Fibroblast of skin of left quadriceps (primary cell): ENCODE measurements at regions not wholly inside any gene's neighbourhood (a gene's known extent, or its start where the extent isn't known, plus 50 kb on each side); places are given as distances from the start of the nearest gene placed in this dataset.
"Not testable (repeated sequence)": the region's sequence is repeated elsewhere in the genome, so short reads cannot be mapped to it uniquely, and the experiment has no call there.

ENCODE experiments used
- DNase-seq, 2 experiments: peaks; one replicate each; pipeline ENCODE4 v3.0.0-alpha.2; 2013; ENCODE audit warnings: low read depth in 2 of 2

DNA sequence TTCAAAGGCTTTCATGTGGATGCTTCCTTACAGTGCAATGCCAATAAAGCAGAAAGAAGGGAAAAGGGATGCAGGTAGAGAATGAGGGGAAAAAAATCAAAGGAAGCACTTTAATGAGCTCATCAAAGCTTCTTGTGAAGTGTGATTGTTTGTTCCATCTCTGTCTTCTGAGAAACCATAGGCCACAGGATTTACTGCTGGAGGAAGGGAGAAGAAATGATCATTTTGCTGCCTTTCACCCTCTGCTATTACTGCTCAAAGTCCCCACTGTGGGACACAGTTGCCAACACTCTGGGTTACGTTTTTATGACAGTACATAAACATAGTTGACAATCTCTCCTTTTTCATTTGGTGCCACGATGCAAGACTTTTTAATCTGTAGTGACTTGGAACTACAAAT is 558.0 kb upstream of the TECRL start:
- no peak for DNase-seq

DNA sequence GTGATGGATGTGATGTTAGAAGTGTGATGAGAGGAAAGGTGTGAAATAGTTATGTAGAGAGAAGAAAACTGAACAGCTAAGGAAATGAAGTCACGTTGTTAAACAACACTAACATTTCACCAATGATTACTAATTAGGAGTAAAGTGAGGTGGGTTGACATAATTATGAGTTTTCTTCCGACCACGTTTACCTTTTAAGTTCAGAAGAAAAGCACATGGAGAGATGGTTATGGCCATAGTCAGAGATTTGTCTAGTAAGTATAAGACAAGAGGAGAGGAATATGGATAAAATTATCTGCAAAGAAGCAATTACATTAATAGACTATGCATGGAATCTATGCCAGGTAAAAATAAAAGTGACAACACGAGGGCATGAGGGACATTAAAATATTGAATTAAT is 551.3 kb upstream of the TECRL start:
- DNase-seq, result no peak

DNA sequence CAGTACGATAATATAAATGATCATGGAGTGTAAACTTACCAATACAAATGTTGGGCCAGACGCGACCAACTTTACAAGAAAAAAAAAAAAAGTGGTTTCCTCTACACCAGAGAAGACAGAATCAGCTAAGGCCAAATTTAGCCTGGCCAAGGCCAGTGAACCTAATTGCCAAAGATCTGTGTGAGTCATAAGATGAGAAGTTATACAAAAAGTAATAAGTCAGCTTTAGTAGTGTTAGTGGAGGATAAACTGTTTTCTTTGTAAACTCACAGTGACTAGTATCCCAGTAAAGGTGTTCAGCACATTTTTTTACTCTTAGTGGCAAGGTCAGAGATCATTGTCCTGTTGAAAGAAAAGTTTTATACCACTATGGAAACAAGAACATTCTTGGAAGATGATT is 531.4 kb upstream of the TECRL start:
- no peak for DNase-seq

DNA sequence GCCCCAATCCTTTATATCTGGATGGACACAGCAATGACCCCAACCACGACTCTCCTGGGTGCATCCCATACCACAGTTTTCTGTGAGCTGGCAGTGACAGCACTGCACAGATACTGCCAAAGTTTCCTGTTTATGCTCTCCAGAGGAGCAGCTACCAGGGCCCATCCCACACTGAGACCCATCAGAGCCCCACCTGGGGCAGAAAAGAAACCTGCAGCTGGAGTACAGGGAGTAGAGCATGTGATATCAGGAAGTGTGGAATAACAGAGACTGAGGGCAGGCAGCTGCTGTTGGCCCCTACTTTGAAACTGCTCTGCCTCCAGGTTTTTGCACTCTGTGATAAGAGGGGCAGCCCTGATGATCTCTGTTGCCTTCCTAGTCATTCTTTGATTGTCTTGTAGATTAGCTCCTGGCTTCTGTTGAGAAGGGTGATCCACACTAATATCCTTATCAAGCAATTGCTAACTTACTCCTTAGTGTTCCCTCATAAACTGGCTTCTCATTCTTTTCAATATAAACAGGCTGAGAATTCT is 526.3 kb upstream of the TECRL start:
- DNase-seq, result no peak

DNA sequence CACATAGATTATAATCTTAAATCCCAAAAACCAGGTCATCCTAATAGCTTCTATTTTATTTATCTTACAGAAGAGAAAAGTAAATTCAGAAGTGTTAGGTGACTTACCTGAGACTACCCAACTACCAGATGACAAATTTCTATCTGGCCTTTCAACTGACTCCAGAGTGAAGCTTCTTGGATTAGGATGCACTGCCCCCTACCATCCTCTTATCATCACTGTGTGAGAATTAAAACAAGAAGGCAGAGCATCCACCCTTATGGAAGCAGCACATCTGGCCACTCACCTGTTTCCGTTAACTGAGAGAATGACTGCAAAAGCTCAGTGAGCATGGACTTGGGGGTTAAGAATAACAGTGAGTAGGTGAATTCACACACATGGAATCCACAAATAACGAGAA is 502.6 kb upstream of the TECRL start:
- DNase-seq, result no peak

DNA sequence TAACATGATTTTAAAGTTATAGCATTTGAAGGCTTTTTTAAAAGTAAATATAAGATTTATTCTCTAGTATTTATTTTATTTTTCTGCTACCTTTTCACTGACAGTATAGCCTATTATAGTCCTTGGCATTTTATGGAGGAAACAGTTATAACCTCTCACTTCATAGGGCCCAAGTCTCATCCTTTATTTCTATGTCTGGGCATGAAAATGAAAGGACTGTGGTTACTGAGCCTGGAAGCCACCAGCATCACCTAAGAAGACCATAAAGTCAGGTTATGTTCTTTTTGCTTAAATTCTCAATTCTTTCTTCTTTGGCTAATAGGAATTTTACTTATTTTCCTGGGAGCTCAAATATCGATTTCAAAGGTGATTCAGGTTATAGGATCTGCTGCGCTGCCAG is 494.7 kb upstream of the TECRL start:
- DNase-seq, result no peak

DNA sequence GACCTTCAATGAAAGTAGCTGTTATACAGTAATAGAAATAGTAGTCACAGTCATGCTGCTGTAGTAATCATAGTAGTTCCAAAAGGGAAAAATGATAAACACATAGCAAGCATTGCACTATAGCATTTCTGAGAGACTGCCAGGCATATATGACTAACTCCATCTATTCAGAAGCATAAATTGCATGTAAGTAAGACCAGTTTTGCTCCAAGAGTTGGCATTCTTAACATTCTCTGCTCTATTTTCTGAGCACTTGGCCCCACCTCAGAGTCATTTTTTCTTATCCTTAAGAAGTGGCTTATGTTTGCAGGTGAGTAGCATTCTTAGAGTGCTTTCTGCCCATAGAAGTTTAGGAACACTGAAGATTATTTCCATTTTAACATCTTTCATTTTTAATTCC is 490.3 kb upstream of the TECRL start:
- no peak for DNase-seq

DNA sequence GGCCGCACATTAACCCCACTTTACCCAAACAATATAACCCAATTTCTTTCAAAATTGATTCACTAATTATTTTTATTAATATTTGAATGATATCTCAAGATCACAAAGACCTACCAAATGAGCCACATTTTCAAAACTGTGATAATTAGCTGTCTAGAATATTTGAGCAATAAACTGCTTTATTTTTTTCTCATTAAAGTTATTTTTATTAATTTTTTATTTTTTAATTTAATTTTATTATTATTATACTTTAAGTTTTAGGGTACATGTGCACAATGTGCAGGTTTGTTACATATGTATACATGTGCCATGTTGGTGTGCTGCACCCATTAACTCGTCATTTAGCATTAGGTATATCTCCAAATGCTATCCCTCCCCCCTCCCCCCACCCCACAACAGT is 489.8 kb upstream of the TECRL start:
- not testable (repeated sequence) for DNase-seq

DNA sequence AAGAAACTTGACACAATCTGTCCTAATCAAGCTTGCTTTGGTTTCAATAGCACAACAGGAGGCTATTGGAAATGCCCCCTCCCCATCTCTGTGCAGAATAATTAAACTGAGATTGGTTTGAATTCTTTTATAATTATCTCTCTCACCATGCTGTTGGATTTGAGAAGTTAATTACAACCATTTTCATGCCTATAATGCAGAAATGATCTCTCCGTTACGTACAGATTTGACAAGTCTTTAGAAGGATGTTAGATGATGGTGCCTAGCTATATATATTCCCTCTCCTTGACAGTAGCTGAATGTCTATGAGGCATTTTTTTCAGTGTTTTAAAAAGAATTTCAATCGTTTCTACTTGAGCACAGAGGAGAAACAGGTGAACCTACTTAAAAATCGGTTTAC is 488.4 kb upstream of the TECRL start:
- DNase-seq, result no peak

DNA sequence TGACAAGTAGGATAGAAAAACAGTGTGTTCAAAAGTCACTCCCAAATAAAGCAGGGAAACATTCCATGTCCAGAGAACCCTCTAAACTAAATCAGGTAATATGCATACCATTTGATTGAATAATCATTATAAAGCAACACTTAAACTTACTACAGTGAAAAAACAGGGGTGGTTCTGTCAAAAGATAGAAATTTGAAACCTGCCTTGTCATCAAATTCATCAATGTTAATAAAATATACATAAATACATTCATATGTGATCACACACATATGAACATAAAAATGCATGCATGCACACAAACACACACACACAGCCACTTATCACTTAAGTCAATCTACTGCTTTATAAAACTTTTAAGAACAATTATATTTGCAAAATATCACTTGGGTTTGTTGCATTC is 485.8 kb upstream of the TECRL start:
- DNase-seq, result no peak

DNA sequence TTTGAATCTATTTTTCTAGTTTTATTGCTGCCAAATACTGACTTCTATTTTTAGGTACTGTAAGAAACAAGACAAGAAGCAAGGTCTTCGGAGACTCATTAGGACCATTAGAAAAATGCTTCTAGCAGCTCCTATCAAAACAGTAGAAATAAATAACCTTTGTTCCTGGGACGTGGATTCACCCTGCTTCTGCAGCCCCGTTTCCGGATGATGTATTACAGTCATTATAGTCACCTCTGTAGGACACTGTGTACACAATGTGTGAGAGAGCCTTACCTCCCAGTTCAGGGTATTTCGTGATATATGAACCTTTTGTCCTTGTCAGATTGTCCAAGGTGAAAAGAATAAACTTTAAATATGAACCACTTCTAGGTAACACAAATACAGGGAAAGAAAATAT is 484.0 kb upstream of the TECRL start:
- DNase-seq, result no peak

DNA sequence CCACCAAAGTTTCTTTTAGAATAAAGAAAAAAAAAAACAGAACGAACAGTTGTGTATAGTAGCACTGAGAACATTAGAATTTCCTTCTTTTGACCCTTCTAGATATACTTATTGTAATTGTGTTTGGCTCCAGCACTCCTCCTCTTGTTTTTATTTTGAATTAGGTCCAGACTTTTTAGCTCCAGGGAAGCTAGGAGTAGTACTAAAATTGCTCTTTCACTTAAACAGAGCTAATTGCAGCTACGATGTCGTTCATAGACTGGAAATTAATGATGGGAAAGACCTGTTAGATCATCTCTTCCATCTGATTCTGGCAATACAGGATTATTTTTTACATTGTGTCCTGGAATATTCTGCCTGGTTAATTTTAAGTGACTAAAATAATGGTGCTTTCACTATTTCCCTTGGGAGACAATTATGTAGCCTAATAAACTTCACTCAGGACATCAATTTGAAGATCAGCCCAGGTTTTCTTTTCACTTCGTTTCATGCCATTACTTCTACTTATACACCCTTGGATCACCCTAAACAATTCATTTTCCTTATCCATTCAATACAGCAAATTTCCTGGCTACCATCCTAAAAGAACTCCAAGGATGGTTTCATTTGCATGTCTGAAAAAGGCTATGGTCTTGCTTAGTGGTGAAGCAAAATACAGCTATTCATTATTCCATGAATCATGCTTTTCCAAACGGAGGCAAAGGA is 480.8 kb upstream of the TECRL start:
- no peak for DNase-seq

DNA sequence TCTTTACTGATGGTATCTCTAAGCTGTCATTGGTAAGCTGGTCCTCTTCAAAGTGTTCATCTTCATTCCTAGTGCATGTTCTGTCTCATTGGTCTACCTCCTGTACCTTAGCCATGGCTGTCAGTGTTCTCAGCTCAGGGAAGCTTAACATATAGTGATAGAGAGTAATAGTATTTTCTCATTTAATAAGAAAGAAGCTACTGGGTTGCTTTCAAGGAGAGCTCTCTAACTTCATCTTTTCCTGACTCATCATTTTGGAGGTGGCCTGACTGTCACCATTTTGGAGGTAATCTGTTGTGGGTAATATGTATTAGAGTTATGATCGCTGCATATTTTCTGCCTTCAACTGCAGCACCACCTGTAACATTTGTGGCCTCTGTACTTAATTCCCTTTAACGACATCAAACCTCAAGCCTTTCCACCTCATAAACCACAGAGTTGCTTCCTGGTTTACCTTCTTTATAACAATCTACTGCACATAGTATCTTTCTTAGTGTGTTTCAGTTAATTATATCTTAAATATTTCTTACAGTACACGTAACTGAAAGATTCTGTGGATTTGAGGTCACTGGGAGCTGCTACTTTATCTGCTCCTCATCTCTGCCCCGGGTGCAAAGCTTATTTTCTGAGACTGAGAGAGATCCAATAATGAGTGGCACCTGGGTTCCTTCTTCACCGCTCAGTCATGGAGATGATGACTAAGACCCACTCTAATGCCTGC is 474.0 kb upstream of the TECRL start:
- DNase-seq, result no peak

DNA sequence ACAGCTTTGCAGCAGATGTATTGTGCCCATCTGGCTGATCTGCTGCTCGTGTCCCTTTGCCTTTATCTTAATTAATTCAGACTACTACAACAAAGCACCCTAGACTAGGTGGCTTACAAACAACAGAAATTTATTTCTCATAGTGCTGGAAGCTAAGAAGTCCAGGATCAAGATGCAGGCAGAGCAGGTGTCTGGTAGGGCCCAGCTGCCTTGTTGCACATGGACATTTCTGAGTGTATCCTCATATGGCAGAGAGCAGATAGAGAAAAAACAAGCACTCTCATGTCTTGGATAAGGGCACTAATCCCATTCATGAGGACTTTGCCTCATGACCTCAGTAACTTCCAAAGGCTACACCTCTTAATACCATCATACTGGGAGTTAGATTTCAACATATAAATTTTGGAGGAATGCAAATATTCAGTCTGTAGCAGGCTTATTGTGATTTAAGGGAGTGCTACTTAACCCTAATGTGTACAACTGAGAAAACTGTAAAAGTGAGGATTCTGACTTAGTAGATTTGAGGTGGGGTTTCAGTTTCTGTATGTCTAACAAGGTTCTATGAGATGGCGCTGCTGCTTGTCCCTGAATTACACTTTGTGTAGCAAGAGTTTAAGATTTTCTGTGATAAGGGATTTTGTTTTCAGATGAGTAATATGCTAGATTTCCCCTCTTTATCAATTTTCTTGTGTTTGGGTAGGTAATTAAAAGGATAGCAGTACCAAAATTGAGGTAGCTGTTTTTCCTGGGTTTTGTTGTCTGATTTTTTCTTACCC is 473.2 kb upstream of the TECRL start:
- DNase-seq, result no peak

DNA sequence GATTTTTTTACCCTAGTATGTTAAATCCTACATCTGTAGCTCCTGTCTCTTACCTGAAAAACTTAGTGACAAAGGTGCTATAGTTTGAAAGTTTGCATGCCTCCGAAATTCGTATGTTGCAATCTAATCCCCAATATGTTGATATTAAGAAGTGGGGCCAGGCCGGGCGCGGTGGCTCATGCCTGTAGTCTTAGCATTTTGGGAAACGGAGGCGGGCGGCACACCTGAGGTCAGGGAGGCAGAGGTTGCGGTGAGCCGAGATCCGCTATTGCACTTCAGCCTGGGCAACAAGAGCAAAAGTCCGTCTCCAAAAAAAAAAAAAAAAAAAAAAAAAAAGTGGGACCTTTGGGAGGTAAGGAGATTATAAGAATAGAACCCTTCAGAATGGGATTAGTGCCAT is 471.3 kb upstream of the TECRL start:
- no peak for DNase-seq

DNA sequence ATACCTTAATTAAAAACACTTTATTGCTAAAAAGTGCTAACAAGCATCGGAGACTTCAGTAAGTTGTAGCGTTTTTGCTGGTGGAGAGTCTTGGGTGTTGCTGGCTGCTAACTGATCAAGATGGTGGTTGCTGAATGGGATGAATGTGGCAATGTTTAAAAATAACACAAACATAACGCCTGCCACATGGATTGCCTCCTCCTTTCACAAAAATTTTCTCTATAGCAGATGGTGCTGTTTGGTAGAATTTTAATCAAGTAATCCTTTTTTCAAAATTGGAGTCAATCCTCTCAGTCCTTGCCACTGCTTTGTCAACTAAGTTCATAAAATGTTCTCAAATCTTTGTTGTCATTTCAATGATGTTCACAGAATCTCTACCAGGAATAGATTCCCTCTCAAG is 466.8 kb upstream of the TECRL start:
- DNase-seq, result no peak

DNA sequence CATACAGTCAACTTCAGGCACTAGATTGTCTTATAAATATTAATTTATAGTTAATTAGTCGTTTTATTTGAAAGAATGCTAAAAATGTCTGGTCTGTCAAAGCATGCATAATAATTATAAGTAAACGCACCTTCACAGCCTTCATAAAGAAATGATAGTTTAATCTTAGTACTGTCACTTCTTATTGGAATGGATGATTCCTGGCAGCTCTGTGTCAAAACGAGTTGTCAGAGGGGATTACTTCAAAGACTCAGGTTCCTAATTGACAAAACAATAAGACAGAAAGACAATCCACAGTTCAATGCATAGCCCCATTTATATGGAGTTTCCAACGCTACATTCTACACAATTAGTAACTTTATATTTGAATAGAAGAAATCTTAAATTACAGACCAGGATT is 461.3 kb upstream of the TECRL start:
- no peak for DNase-seq

DNA sequence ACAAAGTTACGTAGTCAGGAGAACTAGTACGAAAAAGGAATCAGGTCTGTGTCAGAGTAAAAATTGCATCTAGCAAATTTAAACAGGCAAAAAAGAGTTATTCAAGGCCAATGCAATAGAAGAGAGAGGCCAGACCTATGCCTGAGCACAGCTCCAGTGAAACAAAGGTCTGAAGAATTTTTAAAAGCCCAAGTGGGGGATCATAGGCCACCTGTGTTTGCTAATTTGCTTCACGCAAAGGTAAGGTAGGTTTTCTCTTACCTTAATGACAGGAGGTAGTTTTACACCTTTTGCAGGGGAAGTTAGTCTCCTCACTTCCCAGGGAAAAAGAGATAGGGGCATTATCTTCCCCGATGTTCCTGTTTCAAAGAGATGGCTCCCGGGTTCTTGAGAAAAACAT is 448.6 kb upstream of the TECRL start:
- DNase-seq, result no peak

DNA sequence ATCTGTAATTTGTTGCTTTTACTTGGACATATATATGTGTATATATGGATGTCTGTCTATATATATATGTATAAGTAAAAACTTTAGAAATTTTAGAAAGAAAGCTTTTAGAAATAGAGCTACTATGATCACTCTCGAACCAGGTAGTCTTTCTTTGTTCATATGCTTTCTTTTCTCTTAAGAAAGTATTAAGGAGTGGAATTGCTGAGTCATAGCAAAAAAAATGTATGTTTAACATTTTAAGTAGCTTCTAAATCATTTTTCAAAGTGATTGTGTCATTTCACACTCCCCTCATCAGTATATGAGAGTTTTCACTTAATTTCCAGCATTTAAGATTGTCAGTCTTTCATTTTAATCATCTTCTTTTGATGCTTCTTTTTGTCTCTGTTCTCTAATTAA is 447.9 kb upstream of the TECRL start:
- no peak for DNase-seq

DNA sequence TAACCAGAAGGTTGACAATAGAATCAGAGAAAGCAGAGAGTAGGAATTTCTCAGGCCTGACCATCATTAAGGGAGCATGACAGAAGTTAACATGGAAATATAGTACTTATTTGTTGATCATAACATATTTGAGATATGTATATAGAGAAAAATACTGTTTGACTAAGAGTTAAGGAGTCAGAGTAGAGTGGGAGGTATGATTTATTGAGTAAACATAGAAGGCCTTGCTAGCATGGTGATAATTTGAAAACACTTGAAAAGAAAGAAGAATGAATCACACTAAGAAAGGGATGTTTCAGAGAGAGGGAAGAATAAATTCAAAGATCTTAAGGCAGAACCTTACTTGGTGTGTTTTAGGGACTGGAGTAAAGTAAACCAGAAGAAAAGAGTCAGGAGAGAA is 437.2 kb upstream of the TECRL start:
- no peak for DNase-seq

DNA sequence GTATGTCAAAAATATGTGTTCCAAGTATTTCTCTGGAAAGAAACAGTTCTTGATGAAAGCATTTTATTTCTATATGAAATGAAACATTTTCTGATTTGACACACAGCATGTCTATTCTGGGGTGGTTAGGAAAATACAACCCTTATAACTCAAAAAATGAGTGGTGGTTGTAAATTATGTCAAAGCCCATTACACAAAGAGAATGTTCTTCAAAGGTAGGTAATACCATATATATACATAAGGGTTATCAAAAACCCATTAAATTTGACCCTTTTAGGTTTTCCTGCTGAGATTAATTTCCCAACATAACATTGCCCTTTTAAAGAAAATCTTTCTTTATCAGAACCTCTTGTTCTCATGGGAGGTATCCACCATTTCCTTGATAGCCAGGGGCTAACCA is 420.5 kb upstream of the TECRL start:
- no peak for DNase-seq

DNA sequence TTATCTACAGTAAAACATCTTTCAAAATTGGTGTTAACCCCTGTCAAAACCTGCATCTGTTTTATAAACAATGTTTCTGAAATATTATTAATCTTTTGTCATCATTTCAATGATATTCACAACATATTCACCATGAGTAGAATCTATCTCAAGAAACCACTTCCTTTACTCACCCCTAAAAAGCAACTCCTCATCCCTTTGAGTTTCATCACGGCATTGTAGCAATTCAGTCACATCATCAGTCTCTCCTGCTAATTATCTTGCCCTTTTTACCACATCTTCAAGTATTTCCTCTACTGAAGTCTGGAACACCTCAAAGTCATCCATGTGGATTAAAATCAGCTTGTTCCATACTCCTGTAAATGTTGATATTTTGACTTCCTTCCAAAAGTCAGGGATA is 415.3 kb upstream of the TECRL start:
- DNase-seq, result no peak

DNA sequence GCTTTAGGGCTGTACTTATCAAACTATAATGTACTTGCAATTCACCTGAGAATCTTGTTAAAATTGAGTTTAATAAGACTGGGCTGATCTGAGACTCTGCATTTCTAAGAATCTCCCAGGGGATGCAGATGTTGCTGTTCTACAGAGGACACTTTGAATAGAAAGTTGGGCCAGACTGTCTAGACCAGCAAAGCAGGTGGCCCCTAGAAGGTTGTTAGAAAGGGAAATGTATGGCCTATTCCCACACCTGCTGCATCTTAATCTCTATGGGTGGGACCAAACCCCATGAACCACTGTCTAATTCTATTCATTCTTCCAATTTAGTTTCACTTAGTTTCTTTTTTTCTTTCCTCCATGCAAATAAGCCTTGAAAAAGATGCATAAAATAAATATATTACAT is 413.2 kb upstream of the TECRL start:
- no peak for DNase-seq
